NB4 (cell line): ENCODE measurements at regions not wholly inside any gene's neighbourhood (a gene's known extent, or its start where the extent isn't known, plus 50 kb on each side); places are given as distances from the start of the nearest gene placed in this dataset.

Source experiments
- MYC ChIP-seq: IDR thresholded peaks from 2 replicates; pipeline ENCODE4 v1.6.1; 2011; ENCODE audit warnings: low read depth, low read length
- POLR2A ChIP-seq: IDR thresholded peaks from 2 replicates; pipeline ENCODE4 v1.6.1; 2011; ENCODE audit warnings: mild to moderate bottlenecking; ENCODE audit not compliant: insufficient read length; ENCODE audit errors: extremely low read depth
- TF ChIP-seq, protein P1 (sequence below): IDR thresholded peaks from one replicate; pipeline ENCODE4 v1.5.1; 2012; ENCODE audit warnings: low read depth, low read length
- TF ChIP-seq, protein P2 (sequence below): IDR thresholded peaks from 2 replicates; pipeline ENCODE4 v1.6.1; 2011; ENCODE audit warnings: low read depth, low read length

DNA sequence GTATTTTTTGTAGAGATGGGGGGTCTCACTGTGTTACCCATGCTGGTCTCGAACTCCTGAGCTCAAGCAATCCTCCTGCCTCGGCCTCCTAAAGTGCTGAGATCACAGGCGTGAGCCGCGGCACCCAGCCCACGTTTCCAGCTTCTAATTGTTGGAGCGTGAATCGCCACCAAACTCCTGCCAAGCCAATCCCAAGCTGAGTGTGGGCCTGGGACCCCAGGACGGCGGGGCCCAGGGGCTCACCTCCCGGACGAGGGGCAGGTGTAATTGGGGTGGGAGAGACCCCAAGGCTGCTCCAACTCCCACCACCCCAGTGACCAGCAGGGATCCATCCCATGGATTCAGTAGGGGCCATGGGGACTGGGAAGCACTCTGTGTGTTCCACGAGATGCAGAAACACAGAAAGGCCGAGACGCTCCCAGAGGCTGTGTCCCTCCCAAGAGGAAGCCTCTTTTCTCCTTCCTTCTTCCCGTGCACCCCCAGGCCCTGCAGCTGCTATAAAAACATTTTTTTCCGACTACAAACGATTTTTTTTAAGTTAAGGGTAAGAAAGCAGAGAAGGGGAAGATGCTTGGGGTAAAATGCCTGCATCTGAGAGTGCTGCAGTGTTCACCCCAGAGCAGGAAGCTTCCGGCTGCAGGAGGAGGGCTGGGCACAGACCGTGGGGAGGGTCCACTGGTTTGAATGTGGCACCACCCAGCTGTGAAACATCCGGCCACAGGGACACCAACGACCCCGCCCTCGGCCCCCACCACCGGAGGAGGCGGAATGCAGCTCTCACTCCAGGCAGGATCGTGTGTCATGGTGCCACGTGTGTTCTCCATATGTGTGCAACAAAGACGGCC lies 76.5 kb downstream of the MICALL2 start:
- TF ChIP-seq, protein P1, sequence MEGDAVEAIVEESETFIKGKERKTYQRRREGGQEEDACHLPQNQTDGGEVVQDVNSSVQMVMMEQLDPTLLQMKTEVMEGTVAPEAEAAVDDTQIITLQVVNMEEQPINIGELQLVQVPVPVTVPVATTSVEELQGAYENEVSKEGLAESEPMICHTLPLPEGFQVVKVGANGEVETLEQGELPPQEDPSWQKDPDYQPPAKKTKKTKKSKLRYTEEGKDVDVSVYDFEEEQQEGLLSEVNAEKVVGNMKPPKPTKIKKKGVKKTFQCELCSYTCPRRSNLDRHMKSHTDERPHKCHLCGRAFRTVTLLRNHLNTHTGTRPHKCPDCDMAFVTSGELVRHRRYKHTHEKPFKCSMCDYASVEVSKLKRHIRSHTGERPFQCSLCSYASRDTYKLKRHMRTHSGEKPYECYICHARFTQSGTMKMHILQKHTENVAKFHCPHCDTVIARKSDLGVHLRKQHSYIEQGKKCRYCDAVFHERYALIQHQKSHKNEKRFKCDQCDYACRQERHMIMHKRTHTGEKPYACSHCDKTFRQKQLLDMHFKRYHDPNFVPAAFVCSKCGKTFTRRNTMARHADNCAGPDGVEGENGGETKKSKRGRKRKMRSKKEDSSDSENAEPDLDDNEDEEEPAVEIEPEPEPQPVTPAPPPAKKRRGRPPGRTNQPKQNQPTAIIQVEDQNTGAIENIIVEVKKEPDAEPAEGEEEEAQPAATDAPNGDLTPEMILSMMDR: no peak
- TF ChIP-seq MYC (no peak), POLR2A (no peak)
- TF ChIP-seq, protein P2, sequence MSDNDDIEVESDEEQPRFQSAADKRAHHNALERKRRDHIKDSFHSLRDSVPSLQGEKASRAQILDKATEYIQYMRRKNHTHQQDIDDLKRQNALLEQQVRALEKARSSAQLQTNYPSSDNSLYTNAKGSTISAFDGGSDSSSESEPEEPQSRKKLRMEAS: no peak
